ENCODE measurements at regions not wholly inside any gene's neighbourhood (a gene's known extent, or its start where the extent isn't known, plus 50 kb on each side); places are given as distances from the start of the nearest gene placed in this dataset.

- TF ChIP-seq GATA1 (IDR thresholded peaks at IDR 0.05; ENCODE audit: low read depth, low read length) (no peak), POLR2A (IDR thresholded peaks at IDR 0.05; ENCODE audit: low read length) (no peak)
- DNase-seq: no peak
These were observed 380.3 kb upstream of the SPHKAP start for GRCh38 chr2:228561816-228562215.

DNA sequence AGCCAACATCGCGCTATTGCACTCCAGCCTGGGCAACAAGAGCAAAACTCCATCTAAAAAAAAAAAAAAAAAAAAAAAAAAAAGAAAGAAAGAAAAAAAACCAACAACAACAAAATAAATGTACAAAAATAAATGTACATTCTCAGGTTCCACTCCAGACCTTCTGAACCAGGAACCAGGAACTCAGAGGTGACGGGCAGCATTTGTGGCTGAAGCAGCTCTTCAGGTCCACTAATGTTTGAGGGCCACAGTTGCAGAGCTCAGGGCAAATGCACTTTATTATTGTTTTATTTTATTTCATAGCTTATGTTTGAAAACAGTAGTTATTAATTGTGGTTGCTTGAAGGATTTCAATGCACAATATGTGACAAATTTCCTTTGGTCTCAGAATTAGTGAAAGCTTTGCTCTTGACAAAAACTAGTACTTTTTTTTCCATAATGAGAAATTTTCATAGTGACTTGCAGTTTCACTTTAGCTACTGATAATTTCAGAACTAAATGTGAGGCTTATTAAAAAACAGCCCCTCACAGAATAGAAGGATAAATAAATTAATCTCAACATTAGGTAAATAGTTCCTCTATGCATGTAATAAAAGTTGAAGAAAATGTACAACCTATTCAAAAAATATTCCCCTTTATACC lies 378.4 kb upstream of the SPHKAP start:
- DNase-seq: no peak
- TF ChIP-seq GATA1 (IDR thresholded peaks at IDR 0.05; ENCODE audit: low read depth, low read length) (no peak), POLR2A (IDR thresholded peaks at IDR 0.05; ENCODE audit: low read length) (no peak)

DNA sequence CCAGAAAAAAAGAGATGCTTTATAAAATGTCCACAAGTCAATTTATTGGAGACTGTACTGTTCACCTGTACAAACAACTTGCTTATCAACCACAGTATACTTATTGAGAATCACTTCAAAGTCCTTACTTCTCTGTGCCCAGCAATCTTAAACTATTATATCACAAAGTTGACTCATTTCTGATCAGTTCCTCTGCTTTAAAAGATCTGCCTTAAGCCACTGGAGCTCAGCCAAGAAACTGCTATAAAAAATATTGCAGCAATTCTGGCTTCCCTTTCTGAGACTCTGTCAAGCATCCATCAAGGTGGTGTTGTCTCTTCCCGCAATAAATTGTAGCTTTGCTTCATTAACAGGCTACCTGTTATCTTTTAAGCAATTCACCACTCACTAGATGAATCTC lies 375.2 kb upstream of the SPHKAP start:
- no peak for DNase-seq
- TF ChIP-seq GATA1 (IDR thresholded peaks at IDR 0.05; ENCODE audit: low read depth, low read length): no peak
- no peak for TF ChIP-seq POLR2A (IDR thresholded peaks at IDR 0.05; ENCODE audit: low read length)

DNA sequence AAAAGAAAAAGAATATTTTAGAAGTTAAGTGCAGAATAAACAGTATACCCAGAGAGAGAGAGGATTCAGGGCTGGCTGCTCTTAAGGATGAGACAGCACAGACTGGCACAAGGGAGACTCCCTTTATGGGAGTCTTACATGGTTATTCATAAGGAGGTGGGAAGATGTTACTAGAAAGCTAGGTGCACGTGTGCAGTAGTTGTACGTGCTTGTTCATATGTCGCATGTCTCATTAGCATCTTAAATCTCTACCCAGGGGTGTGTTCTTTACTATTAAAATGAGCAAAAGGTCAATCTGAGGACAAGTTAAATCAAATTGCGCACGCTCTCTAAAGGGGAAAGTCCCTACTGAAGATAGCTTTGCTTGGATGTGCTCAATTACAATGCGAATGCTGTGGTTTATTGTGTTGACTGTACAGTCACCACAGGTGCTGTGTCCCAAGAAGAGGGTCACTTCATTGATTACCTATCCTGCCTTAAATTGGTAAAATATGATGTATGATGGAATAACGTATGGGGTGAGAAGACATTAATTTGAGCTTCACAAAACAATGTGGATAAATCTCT lies 368.0 kb upstream of the SPHKAP start:
- no peak for DNase-seq
- TF ChIP-seq POLR2A (IDR thresholded peaks at IDR 0.05; ENCODE audit: low read length): no peak
- TF ChIP-seq GATA1 (IDR thresholded peaks at IDR 0.05; ENCODE audit: low read depth, low read length): no peak

DNA sequence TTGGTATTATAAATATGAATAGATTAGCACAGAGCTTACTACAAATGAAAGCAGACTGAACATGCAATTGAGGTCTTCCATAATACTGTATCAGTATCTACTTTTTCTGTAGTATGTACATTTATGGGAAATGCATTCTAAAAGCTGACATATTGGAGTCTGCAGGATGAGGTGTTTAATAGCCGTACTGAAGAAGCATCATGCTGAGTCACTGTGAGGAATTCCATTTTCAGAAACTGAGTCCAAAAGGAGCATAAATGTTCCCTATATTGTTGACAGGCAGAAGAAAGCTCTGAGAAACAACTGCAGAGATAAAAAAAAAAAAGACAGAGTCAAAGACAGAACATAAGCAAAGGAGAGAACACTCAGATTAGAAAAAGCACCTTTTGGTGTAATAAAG lies 366.7 kb upstream of the SPHKAP start:
- no peak for TF ChIP-seq POLR2A (IDR thresholded peaks at IDR 0.05; ENCODE audit: low read length)
- TF ChIP-seq GATA1 (IDR thresholded peaks at IDR 0.05; ENCODE audit: low read depth, low read length): no peak
- no peak for DNase-seq

DNA sequence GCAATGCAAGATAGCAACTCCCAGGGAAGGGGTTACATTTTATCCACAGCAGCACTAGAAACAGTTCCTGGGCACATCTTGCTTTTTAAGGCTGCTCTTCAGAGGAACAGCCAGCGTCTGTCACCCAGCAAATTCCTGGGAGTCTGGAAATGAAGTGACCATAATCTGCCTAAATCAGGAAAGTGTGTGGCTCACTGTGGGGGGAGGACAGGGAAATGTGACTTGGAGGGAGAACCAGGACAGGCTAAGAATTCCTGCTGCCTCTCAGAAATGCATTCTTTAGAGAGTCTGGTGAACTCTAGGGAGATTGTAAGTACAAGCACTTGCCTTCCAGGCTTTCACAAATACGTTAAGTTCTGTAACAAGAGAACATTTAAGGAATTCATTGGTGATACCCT lies 364.3 kb upstream of the SPHKAP start:
- no peak for TF ChIP-seq POLR2A (IDR thresholded peaks at IDR 0.05; ENCODE audit: low read length)
- DNase-seq: no peak

DNA sequence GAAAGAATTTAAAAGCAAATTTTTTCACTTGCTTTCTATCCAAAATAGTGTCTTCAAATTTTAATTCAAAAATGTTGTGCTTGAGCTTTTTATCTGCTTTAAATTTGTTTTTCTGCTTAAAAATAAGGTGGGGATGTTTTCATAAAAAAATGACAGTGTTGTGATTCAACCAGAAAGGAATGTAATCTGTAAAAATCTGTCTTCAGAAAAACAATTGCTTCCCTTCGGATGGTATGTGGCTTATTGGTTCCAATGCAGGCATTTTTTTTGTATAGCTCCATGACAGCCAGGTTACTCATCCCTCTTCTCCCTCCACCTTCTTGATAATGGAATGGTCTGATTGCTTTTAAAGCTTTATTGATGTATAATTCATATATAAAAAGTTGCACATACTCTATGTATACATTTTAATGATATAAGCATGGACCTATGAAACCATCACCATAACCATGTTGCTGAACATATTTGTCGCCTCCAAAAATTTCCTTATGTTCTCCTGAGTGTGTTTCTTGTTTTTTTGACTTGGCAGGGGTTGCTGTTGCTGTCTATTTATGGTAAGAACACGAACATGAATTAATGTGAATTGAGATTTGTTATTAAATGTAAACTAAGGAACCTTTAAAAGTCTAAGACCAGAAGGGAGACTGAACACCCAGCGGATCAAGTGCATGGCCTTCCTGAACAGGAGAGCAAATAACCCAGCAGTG lies 363.7 kb upstream of the SPHKAP start:
- no peak for TF ChIP-seq GATA1 (IDR thresholded peaks at IDR 0.05; ENCODE audit: low read depth, low read length)
- TF ChIP-seq POLR2A (IDR thresholded peaks at IDR 0.05; ENCODE audit: low read length): no peak
- no peak for DNase-seq

- DNase-seq: no peak
- TF ChIP-seq POLR2A (IDR thresholded peaks at IDR 0.05; ENCODE audit: low read length) (no peak), GATA1 (IDR thresholded peaks at IDR 0.05; ENCODE audit: low read depth, low read length) (no peak)
These were observed 361.6 kb upstream of the SPHKAP start for GRCh38 chr2:228543117-228543516.

GRCh38 chr2:228542277-228542676 lies 360.8 kb upstream of the SPHKAP start:
- TF ChIP-seq GATA1 (IDR thresholded peaks at IDR 0.05; ENCODE audit: low read depth, low read length) (no peak), POLR2A (IDR thresholded peaks at IDR 0.05; ENCODE audit: low read length) (no peak)
- DNase-seq: no peak

- TF ChIP-seq GATA1 (IDR thresholded peaks at IDR 0.05; ENCODE audit: low read depth, low read length) (no peak), POLR2A (IDR thresholded peaks at IDR 0.05; ENCODE audit: low read length) (no peak)
- DNase-seq: no peak
These were observed 360.3 kb upstream of the SPHKAP start for GRCh38 chr2:228541789-228542188.

GRCh38 chr2:228540976-228541375 lies 359.5 kb upstream of the SPHKAP start:
- no peak for DNase-seq
- no peak for TF ChIP-seq POLR2A (IDR thresholded peaks at IDR 0.05; ENCODE audit: low read length)
- TF ChIP-seq GATA1 (IDR thresholded peaks at IDR 0.05; ENCODE audit: low read depth, low read length): no peak

GRCh38 chr2:228535396-228535795 lies 353.9 kb upstream of the SPHKAP start:
- TF ChIP-seq GATA1 (IDR thresholded peaks at IDR 0.05; ENCODE audit: low read depth, low read length) (no peak), POLR2A (IDR thresholded peaks at IDR 0.05; ENCODE audit: low read length) (no peak)
- DNase-seq: peak; percentile 1 to 4

DNA sequence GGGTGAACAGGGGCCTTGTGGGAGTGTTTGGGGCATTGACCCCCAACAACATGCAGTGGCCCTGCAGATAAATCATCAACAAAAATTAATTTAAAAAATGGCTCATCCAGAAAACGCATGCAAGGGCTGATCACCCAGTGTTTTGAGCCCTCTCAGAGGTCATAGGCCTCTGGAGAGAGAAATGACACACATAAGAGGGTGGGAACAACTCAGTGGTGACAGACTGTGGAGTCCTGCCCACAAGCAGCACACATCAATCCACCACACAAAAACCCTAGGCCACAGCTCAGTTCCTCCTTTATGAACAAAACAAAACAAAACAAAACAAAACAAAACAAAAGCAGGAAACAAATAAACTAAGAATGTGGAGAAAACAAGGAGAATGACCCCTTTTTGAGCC lies 351.7 kb upstream of the SPHKAP start:
- TF ChIP-seq GATA1 (IDR thresholded peaks at IDR 0.05; ENCODE audit: low read depth, low read length): no peak
- no peak for TF ChIP-seq POLR2A (IDR thresholded peaks at IDR 0.05; ENCODE audit: low read length)
- no peak for DNase-seq

DNA sequence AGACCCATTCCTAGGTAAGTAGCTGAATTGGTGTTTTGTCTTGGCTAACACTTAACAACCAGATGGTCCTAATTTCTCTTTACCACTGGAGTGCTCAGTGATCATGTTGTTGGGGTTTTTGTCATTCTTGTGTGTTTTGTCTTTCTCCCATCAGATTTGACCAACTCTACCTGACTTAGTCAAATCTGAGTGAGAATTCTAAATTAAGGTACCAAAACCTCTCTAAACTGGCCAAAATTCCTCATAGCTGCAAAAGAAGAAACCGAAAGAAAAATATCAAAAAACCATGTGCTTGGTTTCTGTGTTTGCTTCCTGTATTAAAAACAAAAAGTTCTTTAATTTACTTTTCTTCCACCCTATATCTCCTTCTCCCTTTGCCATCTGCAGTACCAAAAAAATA lies 350.7 kb upstream of the SPHKAP start:
- TF ChIP-seq GATA1 (IDR thresholded peaks at IDR 0.05; ENCODE audit: low read depth, low read length): no peak
- no peak for TF ChIP-seq POLR2A (IDR thresholded peaks at IDR 0.05; ENCODE audit: low read length)
- no peak for DNase-seq
